Bronchial epithelial cell (primary cell): ENCODE measurements at regions not wholly inside any gene's neighbourhood (a gene's known extent, or its start where the extent isn't known, plus 50 kb on each side); places are given as distances from the start of the nearest gene placed in this dataset.

Source experiments
- DNase-seq: peaks from one replicate; pipeline ENCODE4 v3.0.0-alpha.2; 2010; ENCODE audit warnings: low read depth
- FAIRE-seq: peaks from 2 replicates; lab custom pipeline; 2011; peaks lifted over from hg19 to GRCh38; lab: Jason Lieb, UNC
- H3K27me3 ChIP-seq: 2 replicates; pipeline ENCODE4 v1.5.1; 2011; ENCODE audit warnings: low read length; ENCODE audit not compliant: control insufficient read depth, insufficient read depth
- H3K36me3 ChIP-seq: 2 replicates; pipeline ENCODE4 v1.5.1; 2011; ENCODE audit warnings: low read length; ENCODE audit not compliant: control insufficient read depth, insufficient read depth
- H3K4me3 ChIP-seq: 2 replicates; pipeline ENCODE4 v1.5.1; 2011; ENCODE audit warnings: mild to moderate bottlenecking, low read depth, low read length, control low read depth
- CTCF ChIP-seq: IDR thresholded peaks from 2 replicates; pipeline ENCODE4 v1.5.1; 2011; ENCODE audit warnings: mild to moderate bottlenecking, moderate library complexity, low read length, control low read depth, inconsistent platforms; ENCODE audit not compliant: insufficient read depth, severe bottlenecking

GRCh38 chr11:69380451-69380901 is 86.5 kb downstream of the MYEOV start:
- TF ChIP-seq CTCF = no peak
- no peak overlapping the region for H3K4me3 ChIP-seq
- FAIRE-seq (no peak), DNase-seq (no peak)
- no peaks in the 10 kb centered on the region for H3K27me3 ChIP-seq
- no peaks in the 10 kb centered on the region for H3K36me3 ChIP-seq

- Histone ChIP-seq H3K27me3 (no peaks in the 10 kb centered on the region), H3K4me3 (no peak overlapping the region), H3K36me3 (no peaks in the 10 kb centered on the region)
- TF ChIP-seq CTCF = no peak
- FAIRE-seq (no peak), DNase-seq (no peak)
Observed at GRCh38 chr11:69380921-69381581, 87.1 kb downstream of the MYEOV start.

- FAIRE-seq (no peak), DNase-seq (no peak)
- no peaks in the 10 kb centered on the region for H3K27me3 ChIP-seq
- no peak overlapping the region for H3K4me3 ChIP-seq
- TF ChIP-seq CTCF = no peak
- H3K36me3 ChIP-seq = no peaks in the 10 kb centered on the region
Observed at GRCh38 chr11:69381681-69382130, 87.8 kb downstream of the MYEOV start.

- DNase-seq = no peak
- Histone ChIP-seq H3K4me3 (no peak overlapping the region), H3K27me3 (no peaks in the 10 kb centered on the region), H3K36me3 (no peaks in the 10 kb centered on the region)
- FAIRE-seq = peak; percentile 28
- TF ChIP-seq CTCF = no peak
Observed at GRCh38 chr11:69382131-69383128, 88.5 kb downstream of the MYEOV start.

GRCh38 chr11:69383372-69384250 is 89.7 kb downstream of the MYEOV start:
- H3K36me3 ChIP-seq = no peaks in the 10 kb centered on the region
- no peak for FAIRE-seq
- no peak for DNase-seq
- no peak overlapping the region for H3K4me3 ChIP-seq
- H3K27me3 ChIP-seq = no peaks in the 10 kb centered on the region
- TF ChIP-seq CTCF = no peak
